Ishikawa (cell line): ENCODE measurements at regions not wholly inside any gene's neighbourhood (a gene's known extent, or its start where the extent isn't known, plus 50 kb on each side); places are given as distances from the start of the nearest gene placed in this dataset.

Source experiments
- CEBPB ChIP-seq: IDR thresholded peaks from 2 replicates; pipeline ENCODE4 v1.6.1; 2012
- CREB1 ChIP-seq: IDR thresholded peaks from 2 replicates; pipeline ENCODE4 v1.6.1; 2012; ENCODE audit warnings: low read depth
- EGR1 ChIP-seq: IDR thresholded peaks from 2 replicates; pipeline ENCODE4 v1.6.1; 2012
- EP300 ChIP-seq: IDR thresholded peaks from 2 replicates; pipeline ENCODE4 v1.6.1; 2012; ENCODE audit warnings: borderline replicate concordance
- FOXM1 ChIP-seq: IDR thresholded peaks from 2 replicates; pipeline ENCODE4 v1.6.1; 2012; ENCODE audit warnings: low read depth, borderline replicate concordance
- MAX ChIP-seq: IDR thresholded peaks from 2 replicates; pipeline ENCODE4 v1.6.1; 2012
- NFIC ChIP-seq: IDR thresholded peaks from 2 replicates; pipeline ENCODE4 v1.6.1; 2012
- RAD21 ChIP-seq: IDR thresholded peaks from 2 replicates; pipeline ENCODE4 v1.6.1; 2012; ENCODE audit warnings: low read depth
- REST ChIP-seq: IDR thresholded peaks from 2 replicates; pipeline ENCODE4 v1.6.1; 2012; ENCODE audit warnings: low read depth, mild to moderate bottlenecking
- TAF1 ChIP-seq: IDR thresholded peaks from 2 replicates; pipeline ENCODE4 v1.6.1; 2012; ENCODE audit warnings: low read depth, mild to moderate bottlenecking
- TCF12 ChIP-seq: IDR thresholded peaks from 2 replicates; pipeline ENCODE4 v1.6.1; 2012; ENCODE audit warnings: low read depth
- TEAD4 ChIP-seq: IDR thresholded peaks from 2 replicates; pipeline ENCODE4 v1.6.1; 2012
- USF1 ChIP-seq: IDR thresholded peaks from 2 replicates; pipeline ENCODE4 v1.6.1; 2012
- YY1 ChIP-seq: IDR thresholded peaks from 2 replicates; pipeline ENCODE4 v1.6.1; 2012; ENCODE audit warnings: low read depth
- ZBTB7A ChIP-seq: IDR thresholded peaks from 2 replicates; pipeline ENCODE4 v1.6.1; 2012; ENCODE audit warnings: low read depth

GRCh38 chr4:128758314-128758922 is 51.1 kb upstream of the JADE1 start:
- no peak for TF ChIP-seq MAX
- no peak for TF ChIP-seq USF1
- TF ChIP-seq REST: no peak
- no peak for TF ChIP-seq FOXM1
- TF ChIP-seq TEAD4: no peak
- no peak for TF ChIP-seq YY1
- TF ChIP-seq TAF1: no peak
- TF ChIP-seq EP300: no peak
- TF ChIP-seq TCF12: no peak
- TF ChIP-seq EGR1: no peak
- no peak for TF ChIP-seq CREB1

GRCh38 chr4:128757712-128758111 is 51.8 kb upstream of the JADE1 start:
- TF ChIP-seq USF1 (peak; percentile 81), NFIC (no peak)

DNA sequence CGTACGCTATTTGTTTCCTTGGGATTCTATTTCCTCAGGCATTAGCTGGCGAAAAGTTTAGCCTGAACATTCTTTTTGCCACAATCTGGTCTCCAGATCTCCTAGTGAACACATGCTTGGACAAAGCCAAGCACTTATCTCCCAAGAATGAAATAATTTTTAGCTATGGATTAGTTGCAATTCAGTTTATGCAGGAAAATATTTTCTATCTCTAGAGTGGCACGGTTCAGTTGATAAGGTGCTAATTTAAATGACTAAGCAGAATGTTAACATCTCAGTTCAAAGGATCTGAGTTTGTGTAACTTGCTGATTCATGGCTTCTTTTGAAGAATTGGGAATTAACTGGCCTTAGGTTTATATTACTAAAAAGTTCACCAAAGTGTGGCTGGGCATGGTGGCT is 58.1 kb upstream of the JADE1 start:
- no peak for TF ChIP-seq CEBPB
- TF ChIP-seq NFIC: no peak
- no peak for TF ChIP-seq EP300
- no peak for TF ChIP-seq TAF1
- no peak for TF ChIP-seq MAX
- TF ChIP-seq TCF12: no peak
- TF ChIP-seq FOXM1: no peak
- no peak for TF ChIP-seq USF1
- no peak for TF ChIP-seq RAD21
- TF ChIP-seq ZBTB7A: no peak
- TF ChIP-seq EGR1: no peak

GRCh38 chr4:128737098-128737513 is 72.4 kb upstream of the JADE1 start:
- no peak for TF ChIP-seq CEBPB
- TF ChIP-seq YY1: no peak
- no peak for TF ChIP-seq CREB1
- TF ChIP-seq NFIC: no peak
- no peak for TF ChIP-seq MAX
- no peak for TF ChIP-seq EGR1
- TF ChIP-seq REST: no peak
- TF ChIP-seq ZBTB7A: no peak
- TF ChIP-seq TAF1: no peak
- TF ChIP-seq FOXM1: no peak
- no peak for TF ChIP-seq RAD21
- no peak for TF ChIP-seq TCF12
- TF ChIP-seq TEAD4: no peak
- TF ChIP-seq EP300: no peak
- no peak for TF ChIP-seq USF1

GRCh38 chr4:128735714-128736113 is 73.8 kb upstream of the JADE1 start:
- TF ChIP-seq TAF1 (no peak), MAX (no peak)

DNA sequence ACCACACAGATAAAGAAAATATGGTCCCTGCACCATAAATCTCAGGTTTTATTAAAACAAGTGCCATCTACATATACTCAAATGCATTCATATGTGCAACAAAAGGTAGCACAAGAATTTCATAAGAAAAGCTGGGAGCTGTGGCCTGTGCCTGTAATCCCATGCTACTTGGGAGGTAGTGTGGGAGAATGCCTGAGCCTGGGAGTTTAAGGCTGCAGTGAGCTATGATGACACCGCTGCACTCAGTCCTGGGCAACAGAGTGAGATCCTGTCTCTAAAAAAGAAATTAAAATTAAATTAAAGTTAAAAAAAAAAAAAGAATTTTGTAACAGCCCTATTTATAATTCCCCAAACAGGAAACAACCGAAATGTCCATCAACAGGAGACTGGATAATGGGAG is 81.3 kb upstream of the JADE1 start:
- TF ChIP-seq TEAD4: no peak
- no peak for TF ChIP-seq ZBTB7A
- no peak for TF ChIP-seq CREB1
- no peak for TF ChIP-seq NFIC
- TF ChIP-seq REST: no peak
- TF ChIP-seq TCF12: no peak
- no peak for TF ChIP-seq EP300
- no peak for TF ChIP-seq YY1
- TF ChIP-seq RAD21: no peak
- TF ChIP-seq USF1: no peak
- TF ChIP-seq MAX: no peak
- TF ChIP-seq TAF1: no peak
- no peak for TF ChIP-seq FOXM1
- no peak for TF ChIP-seq EGR1
